GM18858 (cell line): ENCODE measurements at regions not wholly inside any gene's neighbourhood (a gene's known extent, or its start where the extent isn't known, plus 50 kb on each side); places are given as distances from the start of the nearest gene placed in this dataset.
"Not testable (repeated sequence)": the region's sequence is repeated elsewhere in the genome, so short reads cannot be mapped to it uniquely, and the experiment has no call there.

ENCODE experiments used
- ATAC-seq: cut with Tn5 transposase; IDR thresholded peaks from one replicate; pipeline ENCODE4 v1.9.1; 2021; ENCODE audit not compliant: unreplicated experiment

DNA sequence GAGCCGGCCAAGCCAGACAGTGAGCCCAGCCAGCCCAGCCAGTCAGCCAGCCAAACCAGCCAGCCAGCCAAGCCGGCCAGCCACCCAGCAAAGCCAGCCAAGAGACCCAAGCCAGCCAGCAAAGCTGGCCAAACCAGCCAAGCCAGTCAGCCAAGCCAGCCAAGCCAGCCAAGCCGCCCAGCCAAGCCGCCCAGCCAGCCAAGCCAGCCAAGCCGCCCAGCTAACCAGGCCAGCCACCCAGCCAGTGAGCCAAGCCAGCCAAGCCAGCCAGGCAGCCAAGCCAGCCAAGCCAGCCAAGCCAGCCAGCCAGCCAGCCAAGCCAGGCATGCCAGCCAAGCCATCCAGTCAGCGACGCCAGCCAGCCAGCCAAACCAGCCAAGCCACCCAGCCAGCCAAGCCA lies 1596.9 kb downstream of the RPIA start:
- not testable (repeated sequence) for ATAC-seq

DNA sequence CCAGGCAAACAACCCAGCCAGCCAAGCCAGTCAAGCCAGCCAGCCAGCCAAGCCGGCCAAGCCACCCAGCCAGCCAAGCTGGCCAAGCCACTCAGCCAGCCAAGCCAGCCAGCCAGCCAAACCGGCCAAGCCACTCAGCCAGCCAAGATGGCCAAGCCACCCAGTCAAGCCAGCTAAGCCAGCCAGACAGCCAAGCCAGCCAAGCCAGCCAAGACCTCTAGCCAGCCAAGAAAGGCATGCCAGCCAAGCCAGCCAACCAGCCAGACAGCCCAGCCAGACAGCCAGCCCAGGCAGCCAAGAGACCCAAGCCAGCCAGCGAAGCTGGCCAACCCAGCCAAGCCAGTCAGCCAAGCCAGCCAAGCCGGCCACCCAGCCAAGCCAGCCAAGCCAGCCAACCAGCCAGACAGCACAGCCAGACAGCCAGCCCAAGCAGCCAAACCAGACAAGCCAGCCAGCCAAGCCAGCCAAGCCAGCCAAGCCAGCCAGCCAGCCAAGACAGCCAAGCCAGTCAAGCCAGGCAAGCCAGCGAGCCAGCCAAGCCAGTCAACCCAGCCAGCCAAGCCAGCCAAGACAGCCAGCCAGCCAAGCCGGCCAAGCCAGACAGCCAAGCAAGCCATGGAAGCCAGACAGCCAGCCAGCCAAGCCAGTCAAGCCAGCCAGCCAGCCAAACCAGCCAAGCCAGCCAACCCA lies 1598.0 kb downstream of the RPIA start:
- ATAC-seq: not testable (repeated sequence)

DNA sequence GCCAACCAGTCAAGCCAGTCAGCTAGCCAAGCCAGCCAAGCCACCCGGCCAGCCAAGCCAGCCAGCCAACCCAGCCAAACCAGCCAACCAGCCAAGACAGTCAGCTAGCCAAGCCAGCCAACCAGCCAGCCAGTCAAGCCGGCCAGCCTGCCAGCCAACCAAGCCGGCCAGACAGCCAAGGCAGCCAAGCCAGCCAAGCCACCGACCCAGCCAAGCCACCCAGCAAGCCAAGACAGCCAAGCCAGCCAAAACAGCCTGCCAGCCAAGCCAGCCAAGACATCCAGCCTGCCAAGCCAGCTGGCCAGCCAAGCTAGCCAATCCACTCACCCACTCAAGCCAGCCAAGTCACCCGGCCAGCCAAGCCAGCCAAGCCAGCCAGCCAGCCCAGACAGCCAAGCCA lies 1599.2 kb downstream of the RPIA start:
- not testable (repeated sequence) for ATAC-seq

DNA sequence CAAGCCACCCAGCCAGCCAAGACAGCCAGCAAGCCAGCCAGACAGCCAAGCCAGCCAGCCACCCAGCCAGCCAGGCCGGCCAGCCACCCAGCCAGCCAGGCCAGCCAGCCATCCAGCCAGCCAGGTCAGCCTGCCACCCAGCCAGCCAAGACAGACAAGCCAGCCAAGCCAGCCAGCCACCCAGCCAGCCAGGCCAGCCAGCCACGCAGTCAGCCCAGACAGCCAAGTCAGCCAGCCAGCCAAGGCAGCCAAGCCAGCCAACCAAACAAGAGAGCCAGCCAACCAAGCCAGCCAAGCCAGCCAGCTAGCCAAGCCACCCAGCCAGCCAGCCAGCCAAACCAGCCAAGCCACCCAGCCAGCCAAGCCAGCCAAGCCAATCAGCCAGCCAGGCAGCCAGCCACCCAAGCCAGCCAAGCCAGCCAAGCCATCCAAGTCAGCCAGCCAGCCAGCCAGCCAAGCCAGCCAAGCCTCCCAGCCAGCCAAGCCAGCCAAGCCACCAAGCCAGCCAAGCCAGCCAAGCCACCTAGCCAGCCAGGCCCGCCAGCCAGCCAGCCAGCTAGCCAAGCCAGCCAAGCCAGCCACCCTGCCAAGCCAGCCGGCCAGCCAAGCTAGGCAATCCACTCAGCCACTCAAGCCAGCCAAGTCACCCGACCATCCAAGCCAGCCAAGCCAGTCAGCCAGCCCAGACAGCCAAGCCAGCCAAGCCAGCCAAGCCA lies 1599.9 kb downstream of the RPIA start:
- not testable (repeated sequence) for ATAC-seq

DNA sequence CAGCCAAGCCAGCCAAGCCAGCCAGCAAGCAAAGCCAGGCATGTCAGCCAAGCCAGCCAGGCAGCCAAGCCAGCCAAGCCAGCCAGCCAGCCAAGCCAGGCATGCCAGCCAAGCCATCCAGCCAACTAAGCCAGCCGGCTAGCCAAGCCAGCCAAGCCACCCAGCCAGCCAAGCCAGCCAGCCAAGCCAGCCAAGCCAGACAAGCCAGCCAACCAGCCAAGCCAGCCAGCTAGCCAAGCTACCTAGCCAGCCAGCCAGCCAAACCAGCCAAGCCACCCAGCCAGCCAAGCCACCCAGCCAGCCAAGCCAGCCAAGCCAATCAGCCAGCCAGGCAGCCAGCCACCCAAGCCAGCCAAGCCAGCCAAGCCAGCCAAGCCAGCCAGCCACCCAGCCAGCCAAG lies 1600.5 kb downstream of the RPIA start:
- ATAC-seq: not testable (repeated sequence)

DNA sequence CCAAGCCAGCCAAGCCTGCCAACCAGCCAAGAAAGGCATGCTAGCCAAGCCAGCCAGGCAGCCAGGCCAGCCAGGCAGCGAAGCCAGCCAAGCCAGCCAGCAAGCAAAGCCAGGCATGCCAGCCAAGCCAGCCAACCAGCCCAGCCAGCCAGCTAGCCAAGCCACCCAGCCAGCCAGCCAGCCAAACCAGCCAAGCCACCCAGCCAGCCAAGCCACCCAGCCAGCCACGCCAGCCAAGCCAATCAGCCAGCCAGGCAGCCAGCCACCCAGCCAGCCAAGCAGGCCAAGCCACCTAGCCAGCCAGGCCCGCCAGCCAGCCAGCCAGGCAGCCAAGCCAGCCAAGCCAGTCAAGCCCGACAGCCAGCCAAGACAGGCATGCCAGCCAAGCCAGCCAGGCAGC lies 1601.0 kb downstream of the RPIA start:
- ATAC-seq: not testable (repeated sequence)

DNA sequence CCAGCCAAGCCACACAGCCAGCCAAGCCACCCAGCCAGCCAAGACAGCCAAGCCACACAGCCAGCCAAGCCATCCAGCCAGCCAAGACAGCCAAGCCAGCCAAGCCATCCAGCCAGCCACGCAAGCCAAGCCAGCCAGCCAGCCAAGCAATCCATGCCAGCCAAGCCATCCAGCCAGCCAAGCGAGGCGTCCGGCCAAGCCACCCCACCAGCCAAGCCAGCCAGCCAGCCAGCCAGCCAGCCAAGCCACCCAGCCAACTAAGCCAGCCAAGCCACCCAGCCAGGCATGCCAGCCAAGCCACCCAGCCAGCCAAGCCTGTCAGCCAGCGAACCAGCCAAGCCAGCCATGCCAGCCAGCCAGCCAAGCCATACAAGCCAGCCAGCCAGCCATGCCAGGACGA lies 1601.8 kb downstream of the RPIA start:
- not testable (repeated sequence) for ATAC-seq

DNA sequence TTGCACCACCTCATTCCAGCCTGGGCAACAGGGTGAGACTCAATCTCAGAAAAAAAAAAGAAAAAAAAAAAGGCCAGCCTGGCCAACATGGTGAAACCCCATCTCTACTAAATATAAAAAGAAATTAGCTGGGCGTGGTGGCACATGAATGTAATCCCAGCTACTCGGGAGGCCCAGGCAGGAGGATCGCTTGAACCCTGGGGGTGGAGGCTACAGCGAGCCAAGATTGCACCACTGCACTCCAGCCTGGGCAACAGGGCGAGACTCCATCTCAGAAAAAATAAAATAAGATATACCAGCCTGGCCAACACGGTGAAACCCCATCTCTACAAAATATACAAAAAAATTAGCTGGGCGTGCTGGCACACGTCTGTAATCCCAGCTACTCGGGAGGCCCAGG lies 1602.3 kb downstream of the RPIA start:
- ATAC-seq: not testable (repeated sequence)

DNA sequence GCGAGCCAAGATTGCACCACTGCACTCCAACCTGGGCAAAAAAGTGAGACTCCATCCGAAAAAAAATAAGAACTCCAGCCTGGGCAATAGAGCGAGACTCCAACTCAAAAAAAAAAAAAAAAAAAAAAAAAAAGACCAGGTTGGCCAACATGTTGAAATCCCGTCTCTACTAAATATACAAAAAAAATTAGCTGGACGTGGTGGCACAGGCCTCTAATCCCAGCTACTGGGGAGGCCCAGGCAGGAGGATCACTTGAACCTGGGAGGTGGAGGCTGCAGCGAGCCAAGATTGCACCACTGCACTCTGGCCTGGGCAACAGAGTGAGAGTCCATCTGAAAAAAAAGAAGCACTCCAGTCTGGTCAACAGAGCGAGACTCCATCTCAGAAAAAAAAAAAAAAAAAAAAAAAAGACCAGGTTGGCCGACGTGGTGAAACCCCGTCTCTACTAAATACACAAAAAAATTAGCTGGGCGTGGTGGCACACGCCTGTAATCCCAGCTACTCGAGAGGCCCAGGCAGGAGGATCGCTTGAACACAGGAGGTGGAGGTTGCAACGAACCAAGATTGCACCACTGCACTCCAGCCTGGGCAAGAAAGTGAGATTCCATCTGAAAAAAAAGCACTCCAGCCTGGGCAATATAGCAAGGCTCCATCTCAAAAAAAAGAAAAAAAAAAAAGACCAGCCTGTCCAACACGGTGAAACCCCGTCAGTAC lies 1603.7 kb downstream of the RPIA start:
- ATAC-seq: not testable (repeated sequence)

DNA sequence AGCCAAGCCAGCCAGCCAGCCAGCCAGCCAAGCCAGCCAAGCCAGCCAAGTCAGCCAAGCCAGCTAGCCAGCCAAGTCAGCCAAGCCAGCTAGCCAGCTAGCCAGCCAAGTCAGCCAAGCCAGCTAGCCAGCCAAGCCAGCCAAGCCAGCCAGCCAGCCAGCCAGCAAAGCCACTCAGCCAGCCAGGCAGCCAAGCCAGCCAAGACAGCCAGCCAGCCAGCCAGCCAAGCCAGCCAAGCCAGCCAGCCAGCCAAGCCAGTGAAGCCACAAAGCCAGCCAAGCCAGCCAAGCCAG lies 1605.0 kb downstream of the RPIA start:
- ATAC-seq: not testable (repeated sequence)

DNA sequence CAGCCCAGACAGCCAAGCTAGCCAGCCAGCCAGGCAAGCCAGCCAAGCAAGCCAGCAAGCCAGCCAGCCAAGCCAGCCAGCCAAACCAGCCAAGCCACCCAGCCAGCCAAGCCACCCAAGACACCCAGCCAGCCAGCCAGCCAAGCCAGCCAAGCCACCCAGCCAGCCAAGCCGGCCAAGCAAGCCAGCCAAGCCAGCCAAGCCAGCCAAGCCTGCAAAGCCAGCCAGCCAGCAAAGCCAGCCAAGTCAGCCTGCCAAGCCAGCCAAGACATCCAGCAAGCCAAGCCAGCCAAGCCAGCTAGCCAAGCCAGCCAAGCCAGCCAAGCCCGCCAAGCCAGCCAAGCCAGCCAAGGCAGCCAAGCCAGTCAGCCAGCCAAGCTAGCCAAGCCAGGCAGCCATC lies 1606.2 kb downstream of the RPIA start:
- ATAC-seq: not testable (repeated sequence)

DNA sequence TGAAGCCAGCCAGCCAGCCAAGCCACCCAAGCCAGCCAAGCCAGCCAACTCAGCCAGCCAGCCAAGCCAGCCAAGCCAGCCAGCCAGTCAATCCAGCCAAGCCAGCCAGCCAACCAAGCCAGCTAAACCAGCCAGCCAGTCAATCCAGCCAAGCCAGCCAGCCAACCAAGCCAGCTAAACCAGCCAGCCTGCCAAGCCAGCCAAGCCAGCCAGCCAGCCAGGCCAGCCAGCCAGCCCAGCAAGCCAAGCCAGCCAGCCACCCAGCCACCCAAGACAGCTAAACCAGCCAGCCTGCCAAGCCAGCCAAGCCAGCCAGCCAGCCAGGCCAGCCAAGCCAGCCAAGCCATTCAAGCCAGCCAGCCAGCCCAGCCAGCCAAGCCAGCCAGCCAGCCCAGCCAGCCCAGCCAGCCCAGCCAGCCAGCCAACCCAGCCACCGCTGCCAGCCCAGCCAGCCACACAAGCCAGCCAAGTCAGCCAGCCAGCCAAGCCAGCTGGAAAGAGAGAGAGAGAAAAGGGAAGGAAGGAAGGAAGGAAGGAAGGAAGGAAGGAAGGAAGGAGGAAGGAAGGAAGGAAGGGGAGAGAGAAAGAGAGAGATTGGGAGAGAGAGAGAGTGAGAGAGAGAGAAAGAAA lies 1606.8 kb downstream of the RPIA start:
- ATAC-seq: not testable (repeated sequence)

DNA sequence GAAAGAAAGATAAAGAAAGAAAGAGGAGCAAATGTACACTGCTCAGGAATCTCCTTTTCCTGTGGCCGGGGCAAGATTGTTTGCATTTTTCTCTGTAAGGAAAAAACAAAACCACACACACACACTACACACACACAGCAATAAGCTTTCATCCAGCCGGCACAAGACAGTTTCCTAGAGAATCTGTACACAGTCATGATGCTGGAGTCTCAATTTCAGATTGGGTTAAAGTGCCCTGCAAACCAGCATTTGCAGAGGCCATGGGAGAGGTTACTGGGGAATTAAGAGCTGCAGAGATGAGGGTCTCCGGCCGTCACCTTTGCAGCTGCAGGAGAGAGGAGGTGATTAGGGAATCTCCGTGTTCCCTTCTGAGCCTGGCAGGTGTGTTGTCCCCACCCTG lies 1607.5 kb downstream of the RPIA start:
- not testable (repeated sequence) for ATAC-seq

DNA sequence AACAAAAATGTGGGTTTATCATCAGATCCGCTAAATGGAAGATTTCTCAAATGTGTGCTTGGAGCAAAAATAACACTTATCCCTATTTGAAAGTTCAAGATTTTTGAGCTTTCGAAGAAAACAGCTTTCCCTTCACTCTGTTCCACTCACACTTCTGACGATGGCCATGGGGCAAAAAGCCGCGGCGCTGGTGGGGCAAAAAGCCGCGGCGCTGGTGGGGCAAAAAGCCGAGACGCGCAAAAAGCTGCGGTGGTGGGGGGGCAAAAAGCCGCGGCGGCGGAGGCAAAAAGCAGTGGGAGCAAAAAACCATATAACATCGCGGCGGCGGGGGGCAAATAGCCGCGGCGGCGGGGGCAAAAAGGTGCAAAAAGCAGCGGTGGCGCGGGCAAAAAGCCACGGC lies 1631.5 kb downstream of the RPIA start:
- ATAC-seq: not testable (repeated sequence)

DNA sequence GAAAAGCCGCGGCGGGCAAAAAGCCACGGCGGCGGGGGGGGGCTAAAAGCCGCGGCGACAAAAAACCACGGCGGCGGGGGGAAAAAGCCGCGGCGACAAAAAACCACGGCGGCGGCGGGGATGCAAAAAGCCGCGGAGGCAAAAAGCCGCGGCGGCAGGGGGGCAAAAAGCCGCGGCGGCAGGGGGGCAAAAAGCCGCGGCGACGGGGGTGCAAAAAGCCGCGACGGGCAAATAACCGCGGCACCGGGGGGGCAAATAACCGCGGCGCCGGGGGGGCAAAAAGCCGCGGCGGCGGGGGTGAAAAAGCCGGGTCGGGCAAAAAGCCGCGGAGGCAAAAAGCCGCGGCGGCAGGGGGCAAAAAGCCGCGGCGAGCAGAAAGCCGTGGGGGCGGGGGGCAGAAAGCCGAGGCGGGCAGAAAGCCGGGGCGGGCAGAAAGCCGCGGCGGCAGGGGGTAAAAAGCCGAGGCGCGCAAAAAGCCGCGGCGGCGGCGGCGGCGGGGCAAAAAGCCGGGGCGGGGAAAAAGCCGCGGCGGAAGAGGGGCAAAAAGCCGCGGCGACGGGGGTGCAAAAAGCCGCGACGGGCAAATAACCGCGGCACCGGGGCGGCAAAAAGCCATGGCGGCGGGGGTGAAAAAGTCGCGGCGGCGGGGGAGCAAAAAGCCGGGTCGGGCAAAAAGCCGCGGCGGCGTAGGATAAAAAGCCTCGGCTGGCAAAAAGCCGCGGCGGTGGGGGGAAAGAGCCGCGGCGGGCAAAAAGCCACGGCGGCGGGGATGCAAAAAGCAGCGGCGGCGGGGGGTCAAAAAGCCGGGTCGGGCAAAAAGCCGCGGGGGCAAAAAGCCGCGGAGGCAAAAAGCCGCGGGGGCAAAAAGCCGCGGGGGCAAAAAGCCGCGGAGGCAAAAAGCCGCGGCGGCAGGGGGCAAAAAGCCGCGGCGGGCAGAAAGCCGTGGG lies 1632.4 kb downstream of the RPIA start:
- ATAC-seq: not testable (repeated sequence)

DNA sequence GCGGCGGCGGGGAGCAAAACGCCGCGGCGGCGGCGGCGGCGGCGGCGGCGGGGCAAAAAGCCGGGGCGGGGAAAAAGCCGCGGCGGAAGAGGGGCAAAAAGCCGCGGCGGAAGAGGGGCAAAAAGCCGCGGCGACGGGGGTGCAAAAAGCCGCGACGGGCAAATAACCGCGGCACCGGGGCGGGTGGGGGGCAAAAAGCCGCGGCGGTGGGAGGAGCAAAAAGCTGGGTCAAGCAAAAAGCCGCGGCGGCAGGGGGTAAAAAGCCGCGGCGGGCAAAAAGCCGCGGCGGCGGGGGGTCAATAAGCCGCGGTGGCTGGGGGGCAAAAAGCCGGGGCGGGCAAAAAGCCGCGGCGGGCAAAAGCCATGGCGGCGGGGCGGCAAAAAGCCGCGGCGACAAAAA lies 1633.2 kb downstream of the RPIA start:
- not testable (repeated sequence) for ATAC-seq

DNA sequence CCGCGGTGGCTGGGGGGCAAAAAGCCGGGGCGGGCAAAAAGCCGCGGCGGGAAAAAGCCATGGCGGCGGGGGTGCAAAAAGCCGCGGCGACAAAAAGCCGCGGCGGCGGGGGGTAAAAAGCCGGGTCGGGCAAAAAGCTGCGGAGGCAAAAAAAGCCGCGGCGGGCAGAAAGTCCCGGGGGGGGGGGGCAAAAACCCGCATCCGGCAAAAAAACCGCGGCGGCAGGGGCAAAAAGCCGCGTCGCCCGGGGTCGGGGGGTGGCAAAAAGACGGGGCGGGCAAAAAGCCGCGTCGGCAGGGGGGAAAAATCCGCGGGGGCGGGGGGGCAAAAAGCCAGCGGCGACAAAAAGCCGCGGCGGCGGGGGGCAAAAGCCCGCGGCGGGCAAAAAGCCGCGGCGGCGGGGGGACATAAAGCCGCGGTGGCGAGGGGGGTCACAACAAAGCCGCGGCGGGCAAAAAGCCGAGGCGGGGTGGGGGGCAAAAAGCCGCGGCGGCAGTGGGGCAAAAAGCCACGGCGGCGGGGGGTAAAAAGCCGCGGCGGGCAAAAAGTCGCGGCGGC lies 1634.4 kb downstream of the RPIA start:
- ATAC-seq: not testable (repeated sequence)

DNA sequence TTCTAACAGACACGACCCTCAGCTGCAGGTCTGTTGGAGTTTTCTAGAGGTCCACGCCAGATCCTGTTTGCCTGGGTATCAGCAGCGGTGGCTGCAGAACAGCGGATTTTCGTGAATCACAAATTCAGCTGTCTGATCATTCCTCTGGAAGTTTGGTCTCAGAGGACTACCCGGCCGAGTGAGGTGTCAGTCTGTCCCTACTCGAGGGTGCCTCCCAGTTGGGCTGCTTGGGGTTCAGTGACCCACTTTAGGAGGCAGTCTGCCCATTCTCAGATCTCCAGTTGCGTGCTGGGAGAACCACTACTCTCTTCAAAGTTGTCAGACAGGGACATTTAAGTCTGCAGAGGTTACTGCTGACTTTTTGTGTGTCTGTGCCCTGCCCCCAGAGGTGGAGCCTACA lies 1664.1 kb downstream of the RPIA start:
- ATAC-seq: not testable (repeated sequence)

DNA sequence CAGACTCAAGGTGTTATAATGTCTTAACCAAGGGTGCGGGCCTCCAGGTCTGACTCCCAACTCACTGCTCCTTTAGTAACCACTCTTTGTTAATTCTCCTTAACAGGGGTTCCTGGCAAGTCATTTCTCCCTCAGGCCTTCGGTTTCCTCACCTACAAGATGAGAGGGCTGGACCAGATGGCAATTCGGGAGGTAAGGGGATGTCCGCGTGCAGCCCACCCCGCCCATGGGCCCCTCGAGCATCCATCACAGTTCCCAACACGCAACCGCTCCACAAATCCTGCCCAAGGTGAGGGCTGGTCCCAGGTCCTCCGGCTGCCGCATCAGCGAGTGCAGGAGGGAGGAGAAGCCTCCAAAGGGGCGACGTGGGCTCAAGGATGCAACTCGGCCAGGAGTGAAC lies 1667.9 kb downstream of the RPIA start:
- not testable (repeated sequence) for ATAC-seq
